GM21360 (cell line): ENCODE measurements at regions not wholly inside any gene's neighbourhood (a gene's known extent, or its start where the extent isn't known, plus 50 kb on each side); places are given as distances from the start of the nearest gene placed in this dataset.
"Not testable (repeated sequence)": the region's sequence is repeated elsewhere in the genome, so short reads cannot be mapped to it uniquely, and the experiment has no call there.

Experiments
- ATAC-seq: cut with Tn5 transposase; IDR thresholded peaks from one replicate; pipeline ENCODE4 v1.9.1; 2021; ENCODE audit warnings: mild to moderate bottlenecking, moderate library complexity; ENCODE audit not compliant: unreplicated experiment

DNA sequence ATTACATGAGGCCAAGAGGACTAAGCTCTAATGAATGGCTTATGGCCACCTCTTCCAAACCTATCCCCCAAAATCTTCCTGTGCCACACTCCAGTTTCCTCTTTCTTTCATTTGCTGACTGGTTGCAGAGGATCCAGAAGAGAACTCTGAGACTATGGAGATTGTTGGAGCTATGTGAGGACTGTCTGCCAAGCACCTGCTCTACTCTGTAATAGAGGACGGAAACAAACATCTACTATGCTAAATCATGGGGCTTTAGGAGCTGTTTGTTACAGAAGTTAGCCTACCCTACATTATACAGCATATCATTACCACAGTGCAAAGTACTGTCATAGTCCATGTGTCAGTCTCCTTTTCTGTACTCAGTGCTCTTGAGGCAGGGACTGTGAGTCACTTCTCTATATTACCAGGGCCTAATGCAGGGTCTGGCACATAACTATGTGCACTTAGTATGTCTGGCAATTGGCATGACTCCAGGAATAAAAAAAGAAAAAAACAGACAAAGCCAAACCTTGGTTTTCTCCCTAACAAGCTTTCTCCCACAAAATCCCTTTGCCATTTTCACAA lies 95.1 kb downstream of the RPAP3 start:
- no peak for ATAC-seq

DNA sequence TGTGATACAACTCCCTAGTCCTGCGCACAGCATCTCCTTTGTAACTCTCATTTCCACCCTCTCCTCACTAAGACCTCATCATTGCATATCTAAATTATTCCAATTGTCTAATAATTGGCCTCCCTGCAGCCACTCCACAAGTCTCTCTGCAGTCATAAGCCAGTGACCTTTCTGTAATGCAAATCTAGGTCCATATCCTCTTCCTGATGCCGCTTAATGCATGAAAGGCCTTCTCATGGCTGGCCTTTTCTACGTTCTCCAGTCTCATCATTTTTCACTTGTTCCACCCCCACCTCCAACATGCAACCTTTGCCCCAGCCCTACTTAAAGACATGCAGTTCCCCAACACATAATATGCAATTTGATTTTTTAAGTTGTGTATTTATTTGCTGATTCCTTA lies 96.0 kb downstream of the RPAP3 start:
- ATAC-seq: no peak

DNA sequence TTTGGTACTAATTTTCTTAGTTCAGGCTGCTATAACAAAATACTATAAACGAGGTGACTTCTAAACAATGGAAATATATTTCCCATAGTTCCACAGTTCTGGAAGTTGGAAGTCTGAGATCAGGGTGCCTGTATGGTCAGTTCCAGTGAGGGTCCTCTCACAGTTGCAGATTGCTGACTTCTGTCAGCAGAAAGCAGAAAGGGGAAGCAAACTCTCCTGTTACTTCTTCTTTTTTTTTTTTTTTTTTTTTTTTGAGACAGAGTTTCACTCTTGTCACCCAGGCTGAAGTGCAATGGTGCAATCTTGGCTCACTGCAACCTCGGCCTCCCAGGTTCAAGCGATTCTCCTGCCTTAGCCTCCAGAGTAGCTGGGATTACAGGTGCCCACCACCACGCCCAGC lies 97.2 kb downstream of the RPAP3 start:
- ATAC-seq: not testable (repeated sequence)

DNA sequence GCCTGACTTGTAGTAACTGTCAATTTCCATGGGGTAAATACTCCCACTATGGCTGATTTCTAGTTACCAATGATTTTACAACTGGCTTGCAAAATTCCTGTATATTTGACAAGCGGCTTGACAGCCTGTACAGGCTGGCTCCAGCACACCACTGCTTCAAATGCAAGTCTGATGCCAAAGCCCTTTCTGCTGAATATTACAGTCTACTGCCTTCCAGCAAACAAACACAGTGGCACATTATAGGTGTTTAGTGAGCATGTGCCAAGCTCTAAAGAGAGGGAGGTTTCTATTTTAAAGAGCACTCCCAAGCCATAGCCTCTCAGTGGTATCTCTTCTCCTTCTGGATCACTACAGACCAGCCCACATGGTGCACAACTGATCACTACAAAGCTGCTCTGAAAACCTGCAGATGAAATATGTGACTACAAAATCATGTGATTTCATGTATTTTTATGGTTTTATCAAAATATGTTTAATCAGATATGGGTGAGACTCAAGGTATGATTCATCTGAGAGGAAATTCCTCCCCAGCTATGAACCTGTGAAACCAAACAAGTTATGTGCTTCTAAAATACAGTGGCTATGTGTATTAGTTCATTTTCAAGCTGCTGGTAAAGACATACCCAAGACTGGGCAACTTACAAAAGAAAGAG lies 101.5 kb downstream of the RPAP3 start:
- no peak for ATAC-seq

DNA sequence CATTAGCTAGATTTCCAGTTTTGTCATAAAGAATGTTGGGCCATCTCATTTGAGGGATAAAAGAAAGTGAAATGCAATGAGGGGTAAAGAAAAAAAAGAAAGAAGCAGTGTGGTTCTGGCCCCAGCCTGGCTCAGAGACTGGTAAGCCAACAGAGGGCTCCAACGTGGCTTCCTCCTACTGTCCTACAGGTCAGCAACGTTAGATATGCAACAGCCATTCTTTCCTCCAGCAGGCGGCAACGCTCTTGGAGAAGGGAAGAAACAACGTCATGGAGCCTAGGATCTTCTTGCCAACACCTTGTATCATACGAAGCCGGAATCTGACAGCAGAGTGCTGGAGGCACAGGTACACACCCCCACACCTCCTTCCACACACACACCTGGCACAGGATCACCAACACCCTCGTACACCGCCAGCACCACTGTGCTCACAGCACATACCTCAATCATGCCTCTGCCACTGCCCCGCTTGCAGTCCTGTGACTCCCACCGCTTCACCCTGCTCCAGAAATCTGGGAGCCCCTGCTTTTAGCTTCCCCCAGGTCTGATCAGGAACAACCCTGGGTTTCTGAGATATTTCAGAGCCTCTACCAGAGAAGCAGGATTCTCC lies 102.8 kb downstream of the RPAP3 start:
- no peak for ATAC-seq

GRCh38 chr12:47602325-47602724 lies 103.5 kb downstream of the RPAP3 start:
- ATAC-seq: no peak

DNA sequence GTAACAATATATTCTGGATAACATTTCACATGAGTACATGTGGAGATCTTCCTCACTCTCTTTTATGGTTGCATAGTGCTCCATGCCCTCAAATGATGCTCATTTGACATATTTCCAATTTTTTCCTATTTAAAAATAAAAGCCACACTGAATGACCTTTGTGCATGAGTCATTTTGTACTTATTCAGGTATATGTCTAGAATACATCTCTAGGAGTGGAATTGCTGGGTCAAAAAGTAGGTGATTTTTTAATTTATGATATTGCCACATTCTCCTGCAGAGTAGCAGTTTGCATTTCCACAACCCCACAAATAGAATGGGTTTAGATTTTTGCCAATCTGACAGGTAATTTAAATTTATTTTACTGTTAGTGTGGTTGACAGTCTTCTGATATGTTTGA lies 104.8 kb downstream of the RPAP3 start:
- ATAC-seq: no peak

DNA sequence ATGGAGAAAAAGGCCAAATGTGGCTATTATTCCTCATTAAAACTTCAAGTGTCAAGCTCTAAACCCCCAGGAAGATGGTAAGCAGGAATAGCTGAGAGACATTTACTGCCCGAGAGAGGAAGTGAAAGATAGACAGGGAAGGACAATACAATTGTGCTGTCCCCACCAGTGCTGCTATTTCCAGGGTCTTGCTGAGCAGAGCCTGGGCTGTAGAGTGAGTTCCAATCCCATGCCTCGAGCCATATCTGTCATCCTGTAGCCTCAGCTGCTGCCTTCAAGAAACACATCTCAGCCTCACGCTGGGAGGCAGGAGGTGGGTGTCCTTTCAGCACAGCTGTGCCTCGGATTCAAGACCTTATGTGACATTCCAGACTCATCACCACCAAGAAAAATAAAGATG lies 114.0 kb downstream of the RPAP3 start:
- ATAC-seq: no peak

DNA sequence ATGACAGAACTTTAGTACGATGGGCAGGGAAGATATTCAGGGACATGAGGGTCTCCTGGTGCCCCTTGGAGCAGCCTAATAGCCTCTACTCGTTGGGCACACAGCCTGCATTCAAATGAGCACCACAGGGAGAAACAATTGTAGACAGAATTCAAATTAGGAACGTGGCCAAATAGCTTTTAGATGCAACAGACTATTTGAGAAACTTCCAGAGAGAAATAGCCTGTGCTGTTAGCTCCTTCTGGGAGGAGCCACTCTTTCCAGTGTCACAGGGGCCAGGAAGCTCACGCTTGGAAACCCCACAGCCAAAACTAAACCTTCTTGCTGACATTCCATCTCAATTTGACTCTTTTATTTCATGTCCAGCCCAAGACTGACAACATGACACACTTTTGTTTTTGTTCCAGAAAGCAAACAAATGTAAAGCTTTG lies 114.5 kb downstream of the RPAP3 start:
- no peak for ATAC-seq

GRCh38 chr12:47590771-47591360 lies 115.0 kb downstream of the RPAP3 start:
- ATAC-seq: no peak

DNA sequence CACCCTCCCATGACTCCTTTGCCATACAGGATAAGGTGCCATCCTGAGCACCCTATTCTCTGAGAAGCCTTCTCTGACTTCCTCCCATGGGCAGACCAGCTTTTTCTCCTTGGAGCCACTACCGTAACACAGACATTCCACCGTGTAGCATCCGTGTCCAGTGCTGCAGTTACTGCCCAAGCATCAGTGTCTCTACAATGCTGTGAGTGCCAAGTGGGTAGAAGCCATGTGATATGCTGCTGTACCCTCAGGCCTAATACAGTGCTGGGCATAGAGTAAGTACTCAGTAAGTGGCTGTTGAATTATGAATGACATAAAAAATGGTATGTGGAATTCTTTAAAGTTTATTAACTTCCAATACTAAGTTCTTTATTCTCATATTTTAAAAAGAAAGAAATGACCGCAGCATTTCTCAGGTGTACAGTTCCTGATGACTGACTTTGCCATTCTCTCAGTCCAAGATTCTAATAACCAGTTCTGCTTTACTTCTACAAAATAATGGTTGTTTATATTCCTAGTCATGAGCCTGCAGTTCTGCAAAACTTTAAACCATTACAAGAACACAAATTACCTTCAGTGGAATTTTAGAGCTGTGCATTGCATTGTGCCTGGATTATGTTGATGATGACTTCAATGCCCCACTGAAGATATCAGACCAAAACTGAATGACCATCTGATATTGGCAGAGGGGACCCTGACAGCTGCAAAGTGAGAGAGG lies 118.7 kb downstream of the RPAP3 start:
- no peak for ATAC-seq

DNA sequence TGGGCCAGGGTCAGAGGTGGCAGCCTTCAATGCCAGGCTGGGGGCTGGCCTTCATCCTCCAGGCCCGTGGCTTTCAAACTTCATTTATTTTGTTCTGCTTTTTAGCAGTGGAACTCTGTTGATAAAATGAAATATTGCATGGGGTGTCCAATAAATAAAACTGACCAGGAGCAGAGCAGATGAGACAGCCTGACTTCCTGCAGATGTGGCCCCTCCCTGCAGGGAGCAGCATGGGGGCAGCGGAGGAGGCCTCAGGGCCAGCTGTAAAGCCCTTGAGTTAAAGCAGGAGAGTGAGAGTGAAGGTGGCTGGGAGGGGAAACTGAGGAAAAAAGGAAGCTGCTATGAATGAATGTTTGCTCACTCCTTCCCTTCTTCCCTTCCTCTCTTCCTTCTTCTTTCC lies 120.3 kb downstream of the RPAP3 start:
- no peak for ATAC-seq

- no peak for ATAC-seq
These were observed 127.0 kb downstream of the RPAP3 start for GRCh38 chr12:47578836-47579235.

DNA sequence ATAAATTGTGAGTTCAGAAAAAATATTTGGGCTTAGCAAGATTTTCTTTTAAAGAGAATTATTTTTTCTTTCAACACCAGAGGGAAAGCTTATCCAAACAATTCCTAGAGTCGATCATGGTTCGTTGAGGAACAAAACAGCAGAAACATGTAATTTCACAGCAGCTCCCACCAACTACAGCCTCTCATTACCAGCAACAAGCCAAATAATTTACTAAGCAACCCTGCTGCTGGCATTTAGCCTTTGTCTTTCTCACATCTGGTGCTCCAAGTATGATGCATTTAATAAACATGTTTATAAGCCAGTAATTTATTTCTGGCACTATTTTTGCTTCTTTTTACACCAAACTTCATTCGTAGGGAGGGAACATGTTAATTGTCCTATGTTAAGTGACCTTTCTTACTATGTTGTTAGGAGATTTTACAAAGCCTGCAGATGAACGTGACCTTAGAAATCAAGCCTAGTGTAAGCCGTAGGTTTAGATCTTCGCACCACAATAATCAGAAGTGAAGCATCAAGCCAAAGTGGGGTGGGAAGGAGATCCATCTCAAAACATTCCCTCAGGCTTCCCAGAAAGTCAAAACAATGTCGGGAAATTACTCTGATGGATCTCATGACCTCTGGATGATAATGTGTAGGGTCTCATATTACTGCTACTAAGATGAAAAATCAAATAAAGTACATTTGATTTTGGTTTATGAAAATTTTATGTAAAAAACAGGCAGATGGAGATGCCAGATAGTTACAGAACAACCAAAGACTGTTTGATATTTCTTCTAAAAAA lies 128.4 kb downstream of the RPAP3 start:
- no peak for ATAC-seq

DNA sequence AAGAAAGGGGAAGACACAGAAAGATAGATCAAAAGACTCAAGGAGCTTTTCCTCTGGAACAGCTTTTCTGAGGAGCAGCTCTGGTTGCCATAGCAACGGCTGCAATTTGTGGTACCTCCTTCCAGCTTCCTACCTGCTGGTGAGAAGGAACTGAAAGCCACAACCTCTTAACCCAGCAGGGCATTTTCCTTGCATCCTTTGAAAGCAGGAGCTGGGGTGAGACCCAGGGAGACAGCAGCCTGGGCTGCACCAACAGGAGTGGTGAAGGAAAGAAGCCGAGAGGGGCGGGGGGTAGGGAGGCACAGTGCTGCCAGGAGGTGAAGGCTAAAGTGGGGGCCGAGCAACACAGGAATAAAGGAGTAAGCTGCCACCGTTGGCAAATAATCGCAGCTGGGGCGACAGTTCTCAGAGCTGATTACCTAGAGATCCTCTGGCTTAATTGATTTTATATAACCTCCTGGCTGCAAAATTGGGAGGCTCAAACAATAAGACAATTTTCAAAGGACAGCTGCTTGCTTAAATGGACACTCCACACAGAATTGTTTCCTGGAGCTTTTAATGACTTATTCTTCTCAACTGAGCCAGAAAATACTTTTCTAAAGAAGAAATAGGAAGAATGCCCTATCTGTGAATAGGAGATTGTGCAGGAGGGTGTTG lies 129.4 kb downstream of the RPAP3 start:
- ATAC-seq: no peak

DNA sequence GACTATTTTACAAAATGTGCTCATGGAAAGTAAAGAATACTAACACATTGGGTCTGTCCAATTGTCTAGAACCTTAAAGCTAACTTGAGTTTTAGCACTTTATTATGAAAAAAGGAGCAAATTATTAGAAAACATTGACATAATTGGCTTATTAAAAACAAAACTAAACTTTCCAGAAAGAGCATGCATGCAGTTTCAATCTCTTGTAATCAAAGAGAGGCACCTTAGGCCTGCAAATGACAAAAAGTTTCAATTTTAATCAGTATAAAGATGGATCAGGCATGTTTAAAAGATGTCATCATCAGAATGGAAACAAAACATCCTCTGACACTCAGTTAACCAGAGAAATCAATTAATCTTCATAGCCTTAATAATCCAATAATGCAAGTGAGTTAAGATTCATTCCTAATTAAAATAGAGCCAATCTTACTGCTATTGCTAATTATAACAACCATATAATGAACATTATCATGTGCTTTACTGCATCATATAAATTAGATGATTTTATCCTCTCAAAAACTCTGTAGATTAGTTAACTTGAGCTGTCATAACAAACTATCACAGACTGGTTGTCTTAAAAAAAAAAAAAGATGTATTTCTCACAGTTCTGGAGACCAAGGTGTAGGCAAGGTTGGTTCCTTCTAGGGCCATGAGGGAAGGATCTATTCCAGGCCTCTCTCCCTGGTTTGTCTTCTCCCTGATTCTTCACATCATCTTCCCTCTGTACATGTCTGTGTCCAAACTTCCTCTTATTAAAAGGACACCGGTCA lies 131.4 kb downstream of the RPAP3 start:
- ATAC-seq: no peak

DNA sequence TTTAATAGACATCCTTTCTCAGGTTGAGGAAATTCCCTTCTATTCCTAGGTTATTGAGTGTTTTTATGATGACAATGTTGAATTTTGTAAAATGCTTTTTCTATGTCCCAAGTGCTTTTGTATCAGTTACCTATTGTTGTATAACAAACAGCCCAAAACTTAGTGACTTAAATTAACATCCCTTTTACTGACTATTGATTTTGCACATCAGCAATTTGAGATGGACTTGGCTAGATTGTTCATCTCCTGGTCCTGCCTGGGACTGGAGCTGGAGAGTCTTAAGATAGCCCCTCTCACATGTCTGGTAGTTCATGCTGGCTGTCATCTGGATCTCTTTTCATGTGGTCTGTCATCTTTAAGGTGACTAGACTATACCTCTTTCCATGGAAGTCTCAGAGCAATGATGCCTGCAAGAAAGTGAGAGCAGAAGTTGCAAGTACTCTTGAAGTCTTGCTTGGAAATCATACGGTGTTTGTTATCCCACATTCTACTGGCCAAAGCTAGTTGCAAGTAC lies 132.6 kb downstream of the RPAP3 start:
- no peak for ATAC-seq

DNA sequence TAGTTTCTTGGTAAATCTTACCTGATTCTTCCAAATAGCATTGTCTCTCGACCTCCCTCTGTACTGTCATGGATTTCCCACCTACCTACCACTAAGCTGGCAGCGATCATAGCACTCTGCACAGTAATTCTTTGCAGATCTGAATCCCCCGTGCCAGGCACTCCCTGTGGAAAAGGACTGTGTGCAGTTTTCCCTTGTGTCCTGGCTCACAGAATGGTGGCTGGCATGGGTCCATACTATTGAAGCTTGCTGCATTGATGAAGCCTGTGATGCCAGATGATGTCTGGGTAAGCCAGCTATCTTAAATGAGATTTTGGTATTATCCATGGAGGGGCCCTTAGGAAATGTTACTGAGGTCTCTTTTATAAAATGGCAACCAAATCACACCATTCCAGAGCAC lies 135.7 kb downstream of the RPAP3 start:
- no peak for ATAC-seq

GRCh38 chr12:47562201-47562600 lies 143.6 kb downstream of the RPAP3 start:
- ATAC-seq: no peak
